Testis (tissue), 2 donors: ENCODE measurements at regions not wholly inside any gene's neighbourhood (a gene's known extent, or its start where the extent isn't known, plus 50 kb on each side); places are given as distances from the start of the nearest gene placed in this dataset.

Experiments used
- CTCF ChIP-seq, 3 experiments: fragments of 450-650 bp in 2 of 3; fragments of 200-600 bp in 1 of 3; sonication (generic) in 1 of 3; IDR thresholded peaks; one replicate each; pipeline ENCODE4 v1.5.1; 2016 to 2019; ENCODE audit warnings: antibody characterized with exemption in 3 of 3, mild to moderate bottlenecking in 2 of 3, moderate library complexity in 1 of 3
- POLR2A ChIP-seq: fragments of 450-650 bp; IDR thresholded peaks from one replicate; pipeline ENCODE4 v1.6.1; 2017; ENCODE audit warnings: antibody characterized with exemption, mild to moderate bottlenecking, moderate library complexity

GRCh38 chr20:62530643-62531032 lies 54.8 kb upstream of the GATA5 start:
- no peak for TF ChIP-seq POLR2A
- TF ChIP-seq CTCF (IDR thresholded peaks at IDR 0.05), result no peak
